ENCODE measurements at regions not wholly inside any gene's neighbourhood (a gene's known extent, or its start where the extent isn't known, plus 50 kb on each side); places are given as distances from the start of the nearest gene placed in this dataset.
A peak's percentile ranks its signal among the peaks of the same experiment; 100 is the strongest.

GRCh38 chr3:13258986-13259514 lies 161.1 kb downstream of the NUP210 start:
- no peak for ATAC-seq (ENCODE audit: low read depth)
- no peak overlapping the region for H3K9ac ChIP-seq (ENCODE audit: low read depth, low read length)
- no CpG with 5 or more reads among the region's 9 CpGs for WGBS, 2 experiments (ENCODE audit: extremely low coverage in 2 of 2, insufficient read length in 1 of 2)
- no peak overlapping the region for H3K18ac ChIP-seq (ENCODE audit: low read depth, low read length)
- H3K9me1 ChIP-seq (ENCODE audit: insufficient read depth, low read length), result no peaks in the 10 kb centered on the region
- no peak overlapping the region for H2BK20ac ChIP-seq (ENCODE audit: low read depth, low read length)
- H3K79me1 ChIP-seq (ENCODE audit: low read depth in 1 of 2, low read length in 2 of 2), result no peaks in the 10 kb centered on the region
- no peak overlapping the region for H4K91ac ChIP-seq (ENCODE audit: insufficient read depth, low read depth, low read length)
- no TSS peak for BruUV-seq (replicated peaks)
- H3K36me3 ChIP-seq (ENCODE audit: control insufficient read depth, insufficient read depth, low read length), result no peaks in the 10 kb centered on the region
- no peak overlapping the region for H3K23ac ChIP-seq (ENCODE audit: low read depth, low read length)
- no peak overlapping the region for H2AK9ac ChIP-seq (replicated peaks; ENCODE audit: low read depth, low read length, poor library complexity)
- H4K5ac ChIP-seq (ENCODE audit: low read depth, low read length), result no peak overlapping the region
- ChIA-PET POLR2A (ENCODE audit: unreplicated experiment) (no interaction called here), CTCF (no interaction called here)
- H2AK5ac ChIP-seq (ENCODE audit: low read depth, low read length), result no peak overlapping the region
- no peak overlapping the region for H2BK15ac ChIP-seq (ENCODE audit: low read depth, low read length)
- no peaks in the 10 kb centered on the region for H3K9me3 ChIP-seq (ENCODE audit: control insufficient read depth, insufficient read depth, low read length)
- dilution Hi-C loops (cut with HindIII; ENCODE audit: low sequenced_read_pairs, unreplicated experiment) (no loop called here), intact Hi-C loops (cut with micrococcal nuclease) (no loop called here), in situ Hi-C loops (cut with MboI; ENCODE audit: low sequenced_read_pairs) (no loop called here)
- H3K4me1 ChIP-seq (ENCODE audit: control insufficient read depth, insufficient read depth, low read length), result no peaks in the 10 kb centered on the region
- no peaks in the 10 kb centered on the region for H4K20me1 ChIP-seq (ENCODE audit: insufficient read depth, low read length)
- no peak overlapping the region for H3K4ac ChIP-seq (ENCODE audit: low read depth, low read length)
- H2AFZ ChIP-seq (replicated peaks; ENCODE audit: low read length, poor library complexity), result peak overlapping the region; percentile 23
- no peak overlapping the region for H3K14ac ChIP-seq (replicated peaks; ENCODE audit: low read depth, low read length)
- no peak overlapping the region for H2BK5ac ChIP-seq (ENCODE audit: low read depth, low read length, poor library complexity, severe bottlenecking)
- H3K27me3 ChIP-seq (ENCODE audit: control insufficient read depth, insufficient read depth, low read length), result peaks cover 18% of the 10 kb centered on the region
- no peak for DNase-seq
- no peak for TF ChIP-seq MXI1 (IDR thresholded peaks at IDR 0.05; ENCODE audit: borderline replicate concordance, low read depth, low read length)
- no peak for TF ChIP-seq CTCF (conservative IDR thresholded peaks at IDR 0.05; ENCODE audit: low read depth, low read length)
- TF ChIP-seq FOS (IDR thresholded peaks at IDR 0.05; ENCODE audit: low read depth, low read length), result no peak
- no peak for TF ChIP-seq CHD1 (IDR thresholded peaks at IDR 0.05; ENCODE audit: low read depth, low read length)
- TF ChIP-seq SMC3 (IDR thresholded peaks at IDR 0.05; ENCODE audit: low read depth, low read length), result no peak
- TF ChIP-seq RFX5 (IDR thresholded peaks at IDR 0.05; ENCODE audit: low read depth, low read length), result no peak
- no peak for TF ChIP-seq MAFK (IDR thresholded peaks at IDR 0.05; ENCODE audit: low read depth, low read length)
- no peak for TF ChIP-seq NFE2L2 (IDR thresholded peaks at IDR 0.05; ENCODE audit: low read depth, low read length)
- TF ChIP-seq USF2 (IDR thresholded peaks at IDR 0.05; ENCODE audit: low read depth, low read length), result no peak
- TF ChIP-seq RCOR1 (IDR thresholded peaks at IDR 0.05; ENCODE audit: insufficient replicate concordance, low read length), result no peak
- no peak for TF ChIP-seq BHLHE40 (IDR thresholded peaks at IDR 0.05; ENCODE audit: low read depth, low read length)
- no peak for TF ChIP-seq MAZ (IDR thresholded peaks at IDR 0.05; ENCODE audit: borderline replicate concordance, low read depth, low read length)
- TF ChIP-seq RAD21 (IDR thresholded peaks at IDR 0.05; ENCODE audit: low read length), result no peak
- no peak for TF ChIP-seq ELK1 (IDR thresholded peaks at IDR 0.05; ENCODE audit: borderline replicate concordance, low read depth, low read length)
- TF ChIP-seq CEBPB (IDR thresholded peaks at IDR 0.05; ENCODE audit: low read depth, low read length), result no peak
- TF ChIP-seq POLR2A (IDR thresholded peaks at IDR 0.05; ENCODE audit: low read depth, low read length), result no peak
- H3K27ac ChIP-seq (ENCODE audit: insufficient read depth, low read length), result no peak overlapping the region
- H3K56ac ChIP-seq (ENCODE audit: extremely low read depth, insufficient read depth, low read length), result no peak overlapping the region
- no peak overlapping the region for H2BK120ac ChIP-seq (ENCODE audit: low read depth, low read length)
- H4K8ac ChIP-seq (ENCODE audit: low read depth in 2 of 2, low read length in 2 of 2), result no peak overlapping the region
- no peak overlapping the region for H3K4me2 ChIP-seq (ENCODE audit: low read depth, low read length)
- no peak overlapping the region for H3K4me3 ChIP-seq (ENCODE audit: insufficient read depth, low read depth, low read length)
